ENCODE measurements at regions not wholly inside any gene's neighbourhood (a gene's known extent, or its start where the extent isn't known, plus 50 kb on each side); places are given as distances from the start of the nearest gene placed in this dataset.

DNA sequence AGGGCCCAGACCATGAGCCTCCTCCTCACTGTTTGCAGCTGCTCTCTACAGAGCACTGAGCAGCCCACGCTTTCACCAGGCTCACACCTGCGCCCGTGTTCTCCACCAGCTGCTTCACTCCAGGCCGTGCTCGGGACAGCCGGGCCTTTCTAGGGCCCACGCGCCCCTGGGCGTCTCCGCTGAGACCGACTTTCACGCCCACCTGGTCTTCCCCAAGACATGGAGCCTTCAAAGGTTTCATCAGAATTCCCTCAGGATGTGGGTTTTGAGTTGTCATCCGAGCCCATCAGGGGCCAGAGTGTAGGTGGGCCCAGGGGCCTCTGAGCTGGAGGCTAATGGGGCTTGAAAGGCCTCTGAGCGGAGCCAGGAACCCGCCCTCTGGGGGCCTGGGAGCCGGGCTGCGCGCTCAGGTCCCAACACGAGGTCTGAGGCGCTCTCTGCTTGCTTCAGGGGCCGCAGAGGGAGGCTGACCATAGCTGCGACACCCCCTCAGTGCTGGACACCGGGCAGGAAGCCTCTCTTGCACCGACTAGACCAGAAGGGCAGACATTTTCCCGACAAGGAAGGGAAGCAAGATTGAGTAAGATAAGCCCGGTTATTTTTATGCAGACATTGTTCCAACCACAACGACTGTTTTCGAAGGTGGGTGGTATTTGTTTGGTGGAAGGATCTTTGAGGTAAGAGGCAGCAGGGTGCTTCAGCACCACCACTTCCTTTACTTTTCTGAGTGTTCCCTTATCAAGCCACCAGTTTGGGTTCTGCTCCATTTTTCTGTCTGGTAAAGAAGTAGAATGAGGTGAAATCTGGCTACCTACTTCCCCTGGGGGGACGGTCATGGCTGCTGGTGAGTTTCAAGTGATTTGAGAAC is 125.0 kb upstream of the FUT8 start:
- H3K4me3 ChIP-seq (ENCODE audit: low read length): no peak overlapping the region
- TF ChIP-seq, protein P1, sequence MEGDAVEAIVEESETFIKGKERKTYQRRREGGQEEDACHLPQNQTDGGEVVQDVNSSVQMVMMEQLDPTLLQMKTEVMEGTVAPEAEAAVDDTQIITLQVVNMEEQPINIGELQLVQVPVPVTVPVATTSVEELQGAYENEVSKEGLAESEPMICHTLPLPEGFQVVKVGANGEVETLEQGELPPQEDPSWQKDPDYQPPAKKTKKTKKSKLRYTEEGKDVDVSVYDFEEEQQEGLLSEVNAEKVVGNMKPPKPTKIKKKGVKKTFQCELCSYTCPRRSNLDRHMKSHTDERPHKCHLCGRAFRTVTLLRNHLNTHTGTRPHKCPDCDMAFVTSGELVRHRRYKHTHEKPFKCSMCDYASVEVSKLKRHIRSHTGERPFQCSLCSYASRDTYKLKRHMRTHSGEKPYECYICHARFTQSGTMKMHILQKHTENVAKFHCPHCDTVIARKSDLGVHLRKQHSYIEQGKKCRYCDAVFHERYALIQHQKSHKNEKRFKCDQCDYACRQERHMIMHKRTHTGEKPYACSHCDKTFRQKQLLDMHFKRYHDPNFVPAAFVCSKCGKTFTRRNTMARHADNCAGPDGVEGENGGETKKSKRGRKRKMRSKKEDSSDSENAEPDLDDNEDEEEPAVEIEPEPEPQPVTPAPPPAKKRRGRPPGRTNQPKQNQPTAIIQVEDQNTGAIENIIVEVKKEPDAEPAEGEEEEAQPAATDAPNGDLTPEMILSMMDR (conservative IDR thresholded peaks at IDR 0.05; ENCODE audit: low read length): no peak
- DNase-seq (ENCODE audit: low read depth): no peak

DNA sequence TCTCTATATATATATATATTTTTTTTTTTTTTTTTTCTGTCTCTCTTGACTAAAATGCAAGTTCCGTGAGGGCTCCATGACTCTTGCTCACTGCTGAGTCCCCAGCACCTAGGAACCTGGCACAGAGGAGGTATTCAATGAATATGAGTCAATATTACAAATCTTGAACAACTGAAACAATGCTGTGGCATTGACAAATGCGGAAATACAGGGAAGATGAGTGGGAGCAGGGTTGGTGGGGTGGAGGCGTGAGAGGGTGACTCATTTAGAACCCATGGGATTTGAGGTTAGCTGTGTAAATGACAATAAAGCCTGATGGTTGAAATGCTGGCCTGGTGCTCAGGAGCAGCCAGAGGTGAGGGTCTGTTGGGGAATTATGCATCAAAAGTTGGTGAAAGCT is 121.7 kb upstream of the FUT8 start:
- no peak overlapping the region for H3K4me3 ChIP-seq (ENCODE audit: low read length)
- DNase-seq (ENCODE audit: low read depth): peak; percentile 94

DNA sequence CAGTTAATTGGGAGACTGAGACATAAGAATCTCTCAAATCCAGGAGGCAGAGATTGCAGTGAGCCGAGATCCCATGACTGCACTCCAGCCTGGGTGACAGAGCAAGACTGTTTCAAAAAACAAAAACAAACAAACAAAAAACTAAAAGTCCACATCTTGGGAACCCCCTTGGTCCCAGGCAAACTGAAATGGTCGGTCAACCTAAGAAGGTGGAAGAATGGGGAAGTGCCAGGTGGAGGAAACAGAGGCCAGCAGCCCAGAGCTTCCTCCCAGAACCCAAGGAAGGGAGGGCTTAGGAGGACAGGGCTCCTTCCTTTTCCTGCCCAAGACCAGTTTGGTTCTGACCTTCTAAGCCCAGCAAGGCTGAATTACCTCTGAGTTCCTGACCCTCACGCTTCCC is 121.0 kb upstream of the FUT8 start:
- DNase-seq (ENCODE audit: low read depth): no peak
- TF ChIP-seq, protein P1 (conservative IDR thresholded peaks at IDR 0.05; ENCODE audit: low read length): no peak
- no peak overlapping the region for H3K4me3 ChIP-seq (ENCODE audit: low read length)

More for the DNA sequence above, 121.7 kb upstream of the FUT8 start:
- TF ChIP-seq, protein P1 (conservative IDR thresholded peaks at IDR 0.05; ENCODE audit: low read length): no peak

DNA sequence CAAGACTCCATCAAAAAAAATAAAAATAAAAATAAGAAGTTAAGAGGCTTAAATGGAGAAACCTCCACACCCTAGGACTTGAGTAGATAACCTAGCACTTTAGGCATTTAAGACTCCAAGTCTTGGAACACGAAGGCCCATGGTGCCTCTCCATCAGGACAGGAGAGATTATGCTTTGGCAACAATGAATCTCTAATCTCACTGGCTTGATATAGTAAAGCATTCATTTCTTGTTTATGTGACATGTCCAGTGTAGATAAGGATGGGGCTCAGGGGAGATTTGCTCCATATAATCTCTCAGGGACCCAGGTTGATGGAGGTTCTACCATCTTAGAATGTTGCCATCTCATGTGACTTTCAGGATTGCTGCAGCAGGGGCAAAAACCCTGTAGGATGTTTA is 117.7 kb upstream of the FUT8 start:
- no peak for DNase-seq (ENCODE audit: low read depth)
- H3K4me3 ChIP-seq (ENCODE audit: low read length): no peak overlapping the region
- TF ChIP-seq, protein P1 (conservative IDR thresholded peaks at IDR 0.05; ENCODE audit: low read length): no peak

DNA sequence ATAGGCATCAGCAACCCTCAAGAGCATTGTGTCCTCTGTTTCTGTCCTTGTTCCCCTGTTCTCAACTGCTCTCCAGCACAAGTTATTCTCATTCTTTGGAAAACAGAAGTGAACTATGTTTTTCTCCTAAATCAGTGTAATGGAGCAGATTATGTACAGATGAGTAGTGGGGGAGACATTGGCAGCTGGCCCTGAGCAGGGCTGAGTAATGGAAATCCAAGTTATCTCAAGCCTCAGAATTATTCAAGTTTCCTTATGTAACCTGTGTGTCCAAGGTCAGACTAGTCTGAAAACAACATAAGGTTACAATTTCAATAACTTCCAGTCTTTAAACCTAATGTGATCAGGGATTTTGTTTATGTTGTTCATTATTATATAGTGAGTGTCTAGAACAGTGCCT is 116.1 kb upstream of the FUT8 start:
- H3K4me3 ChIP-seq (ENCODE audit: low read length): no peak overlapping the region
- DNase-seq (ENCODE audit: low read depth): peak; percentile 23
- TF ChIP-seq, protein P1 (conservative IDR thresholded peaks at IDR 0.05; ENCODE audit: low read length): no peak

DNA sequence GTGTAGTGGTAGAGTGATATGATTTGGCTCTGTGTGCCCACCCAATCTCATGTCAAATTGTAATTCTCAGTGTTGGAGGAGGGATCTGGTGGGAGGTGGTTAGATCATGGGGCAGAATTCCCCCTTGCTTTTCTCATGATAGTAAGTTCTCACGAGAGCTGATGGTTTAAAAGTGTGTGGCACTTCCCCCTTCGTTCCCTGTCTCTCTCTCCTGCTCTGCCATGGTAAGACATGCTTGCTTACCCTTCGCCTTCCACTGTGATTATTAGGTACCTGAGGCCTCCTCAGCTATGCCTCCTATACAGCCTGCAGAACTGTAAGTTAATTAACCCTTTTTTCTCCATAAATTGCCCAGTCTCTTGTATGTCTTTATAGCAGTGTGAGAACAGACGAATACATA is 115.7 kb upstream of the FUT8 start:
- no peak overlapping the region for H3K4me3 ChIP-seq (ENCODE audit: low read length)
- no peak for DNase-seq (ENCODE audit: low read depth)
- TF ChIP-seq, protein P1 (conservative IDR thresholded peaks at IDR 0.05; ENCODE audit: low read length): no peak

DNA sequence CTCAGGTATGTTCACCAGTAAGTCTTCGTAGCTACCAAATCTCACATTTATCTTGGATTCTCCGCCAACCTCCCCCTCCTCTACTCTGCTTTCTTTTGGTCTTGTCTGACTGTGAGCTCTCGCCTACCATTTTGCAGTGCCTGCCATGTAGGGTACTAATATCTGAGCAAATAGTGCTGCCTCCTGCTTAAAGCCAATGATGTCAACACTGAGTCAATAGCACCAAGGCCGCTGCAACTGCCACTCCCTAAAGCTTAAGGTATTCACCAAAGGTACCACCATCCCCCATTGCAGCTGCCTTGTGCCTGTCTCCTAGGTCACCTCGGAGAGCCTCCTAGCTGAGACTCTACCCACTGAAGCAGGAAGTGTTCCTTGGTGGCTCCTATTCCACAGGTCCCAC is 114.8 kb upstream of the FUT8 start:
- no peak overlapping the region for H3K4me3 ChIP-seq (ENCODE audit: low read length)
- no peak for DNase-seq (ENCODE audit: low read depth)
- TF ChIP-seq, protein P1 (conservative IDR thresholded peaks at IDR 0.05; ENCODE audit: low read length): no peak
